Neural crest cell (in vitro differentiated cells): ENCODE measurements at regions not wholly inside any gene's neighbourhood (a gene's known extent, or its start where the extent isn't known, plus 50 kb on each side); places are given as distances from the start of the nearest gene placed in this dataset.

Experiments used
- DNase-seq: peaks from one replicate; pipeline ENCODE4 v3.0.0; 2021; ENCODE audit warnings: low read depth, mixed read lengths, low spot score
- H3K27ac Mint-ChIP-seq: one replicate; pipeline ENCODE4 v1.8.0; 2021; ENCODE audit warnings: mild to moderate bottlenecking, mixed read lengths; ENCODE audit not compliant: unreplicated experiment
- H3K27me3 Mint-ChIP-seq: 2 replicates; pipeline ENCODE4 v1.8.0; 2021; ENCODE audit warnings: low read depth, mild to moderate bottlenecking, mixed read lengths
- H3K36me3 Mint-ChIP-seq: 2 replicates; pipeline ENCODE4 v1.8.0; 2021; ENCODE audit warnings: low read depth, mild to moderate bottlenecking, mixed read lengths
- H3K4me1 Mint-ChIP-seq: 2 replicates; pipeline ENCODE4 v1.8.0; 2021; ENCODE audit warnings: mixed read lengths
- H3K4me3 Mint-ChIP-seq: one replicate; pipeline ENCODE4 v1.8.0; 2021; ENCODE audit warnings: mild to moderate bottlenecking, mixed read lengths
- H3K9me3 Mint-ChIP-seq: 2 replicates; pipeline ENCODE4 v1.8.0; 2021; ENCODE audit warnings: mixed read lengths
- TF ChIP-seq, protein P1 (sequence below): fragments of 200-600 bp; sonication (generic); conservative IDR thresholded peaks from 2 replicates; pipeline ENCODE4 v1.5.0; 2021; ENCODE audit warnings: antibody characterized with exemption, mild to moderate bottlenecking

DNA sequence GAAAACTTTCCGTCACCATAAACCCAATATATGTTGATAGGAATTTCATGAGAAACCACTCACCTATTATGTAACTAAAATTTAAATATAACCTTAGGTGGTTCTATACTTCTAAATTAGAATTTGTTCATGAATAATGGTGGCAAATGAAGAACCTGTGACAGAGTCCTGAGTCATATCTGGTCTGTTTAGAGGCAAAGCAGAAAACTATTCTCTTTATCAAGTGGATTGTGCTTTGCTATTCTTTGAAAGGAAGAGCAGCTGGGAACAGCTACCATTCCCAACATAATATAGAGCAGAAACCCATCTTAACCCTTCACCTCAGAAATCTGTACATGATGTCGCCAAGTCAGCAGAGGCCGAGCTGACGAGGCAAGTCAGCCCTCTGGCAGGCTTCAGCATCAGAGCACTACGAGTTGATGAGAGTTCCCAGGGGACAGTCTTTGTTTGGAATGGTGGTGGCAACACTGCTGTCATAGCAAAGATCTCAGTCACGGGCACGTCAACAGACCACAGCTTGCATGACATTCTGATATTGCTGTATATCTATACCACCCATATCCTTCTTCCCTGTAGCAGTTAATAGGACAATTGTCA is 631.9 kb upstream of the CA10 start:
- H3K36me3 Mint-ChIP-seq = no peaks in the 10 kb centered on the region
- H3K27ac Mint-ChIP-seq = no peak overlapping the region
- no peaks in the 10 kb centered on the region for H3K9me3 Mint-ChIP-seq
- no peak for DNase-seq
- no peaks in the 10 kb centered on the region for H3K27me3 Mint-ChIP-seq
- TF ChIP-seq, protein P1, sequence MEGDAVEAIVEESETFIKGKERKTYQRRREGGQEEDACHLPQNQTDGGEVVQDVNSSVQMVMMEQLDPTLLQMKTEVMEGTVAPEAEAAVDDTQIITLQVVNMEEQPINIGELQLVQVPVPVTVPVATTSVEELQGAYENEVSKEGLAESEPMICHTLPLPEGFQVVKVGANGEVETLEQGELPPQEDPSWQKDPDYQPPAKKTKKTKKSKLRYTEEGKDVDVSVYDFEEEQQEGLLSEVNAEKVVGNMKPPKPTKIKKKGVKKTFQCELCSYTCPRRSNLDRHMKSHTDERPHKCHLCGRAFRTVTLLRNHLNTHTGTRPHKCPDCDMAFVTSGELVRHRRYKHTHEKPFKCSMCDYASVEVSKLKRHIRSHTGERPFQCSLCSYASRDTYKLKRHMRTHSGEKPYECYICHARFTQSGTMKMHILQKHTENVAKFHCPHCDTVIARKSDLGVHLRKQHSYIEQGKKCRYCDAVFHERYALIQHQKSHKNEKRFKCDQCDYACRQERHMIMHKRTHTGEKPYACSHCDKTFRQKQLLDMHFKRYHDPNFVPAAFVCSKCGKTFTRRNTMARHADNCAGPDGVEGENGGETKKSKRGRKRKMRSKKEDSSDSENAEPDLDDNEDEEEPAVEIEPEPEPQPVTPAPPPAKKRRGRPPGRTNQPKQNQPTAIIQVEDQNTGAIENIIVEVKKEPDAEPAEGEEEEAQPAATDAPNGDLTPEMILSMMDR = no peak
- H3K4me1 Mint-ChIP-seq = no peaks in the 10 kb centered on the region
- no peak overlapping the region for H3K4me3 Mint-ChIP-seq

DNA sequence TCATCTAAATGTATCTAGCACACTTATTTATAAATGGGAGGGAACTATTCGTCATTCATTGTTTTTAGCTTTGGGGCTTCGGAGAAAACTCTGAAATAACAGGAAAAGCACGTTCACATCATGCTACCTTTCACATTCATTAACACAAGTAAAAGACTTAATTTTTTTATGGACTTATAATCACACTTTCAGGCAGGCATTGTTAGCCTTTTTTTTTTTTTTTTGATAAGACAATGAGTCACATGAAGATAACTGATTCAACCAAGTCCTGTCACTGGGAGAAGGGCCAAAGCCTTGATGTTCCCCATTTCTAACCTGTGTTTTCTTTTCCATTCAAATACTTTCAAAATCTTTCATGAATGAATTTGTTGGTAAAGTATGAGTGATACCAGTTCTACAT is 631.3 kb upstream of the CA10 start:
- DNase-seq = no peak
- H3K27ac Mint-ChIP-seq = no peak overlapping the region
- no peaks in the 10 kb centered on the region for H3K27me3 Mint-ChIP-seq
- H3K4me3 Mint-ChIP-seq = no peak overlapping the region
- H3K9me3 Mint-ChIP-seq = no peaks in the 10 kb centered on the region
- TF ChIP-seq, protein P1 = no peak
- H3K36me3 Mint-ChIP-seq = no peaks in the 10 kb centered on the region
- no peaks in the 10 kb centered on the region for H3K4me1 Mint-ChIP-seq

DNA sequence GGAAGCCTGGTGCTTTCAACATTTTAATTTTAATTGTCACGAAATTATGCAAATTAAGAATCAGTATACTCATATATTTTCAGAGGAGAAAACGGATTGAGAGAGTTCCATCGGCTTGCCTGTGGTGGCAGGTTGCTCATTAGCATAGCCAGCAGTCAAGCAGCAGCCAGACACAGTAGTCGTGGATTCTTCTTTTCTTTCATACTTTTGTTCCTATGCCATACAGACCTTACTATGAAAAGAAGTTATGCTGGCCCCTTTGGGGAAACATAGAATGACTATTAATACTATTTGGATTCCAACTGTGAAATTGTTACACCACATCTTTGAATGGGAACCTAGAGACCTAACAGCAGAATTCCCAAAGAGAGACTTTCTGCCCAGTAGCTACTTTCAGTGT is 617.7 kb upstream of the CA10 start:
- Mint-ChIP-seq H3K4me1 (peaks cover 24% of the 10 kb centered on the region), H3K27ac (no peak overlapping the region), H3K9me3 (peaks cover 2% of the 10 kb centered on the region), H3K27me3 (no peaks in the 10 kb centered on the region), H3K4me3 (no peak overlapping the region), H3K36me3 (peaks cover 4% of the 10 kb centered on the region)
- no peak for DNase-seq
- TF ChIP-seq, protein P1 = no peak

DNA sequence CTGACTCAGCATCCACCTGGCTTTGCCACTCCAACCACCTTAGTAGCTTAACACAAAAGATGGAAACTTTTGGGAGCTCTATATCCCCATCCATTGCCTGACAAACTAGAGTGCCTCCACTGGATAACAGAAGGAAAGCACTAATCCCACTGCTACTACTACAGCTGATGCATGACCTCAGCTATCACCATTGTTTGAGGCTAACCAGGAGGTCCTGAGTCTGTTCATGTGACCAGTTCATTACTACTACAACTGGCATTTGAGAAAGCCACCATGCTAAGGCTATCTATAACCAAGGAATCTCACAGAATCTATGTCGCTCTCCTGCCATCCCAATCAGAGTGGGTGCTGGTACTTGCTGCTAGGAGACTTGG is 604.3 kb upstream of the CA10 start:
- DNase-seq = no peak
- Mint-ChIP-seq H3K36me3 (no peaks in the 10 kb centered on the region), H3K4me1 (no peaks in the 10 kb centered on the region), H3K4me3 (no peak overlapping the region), H3K9me3 (peaks cover 3% of the 10 kb centered on the region), H3K27ac (no peak overlapping the region), H3K27me3 (no peaks in the 10 kb centered on the region)
- TF ChIP-seq, protein P1 = no peak

DNA sequence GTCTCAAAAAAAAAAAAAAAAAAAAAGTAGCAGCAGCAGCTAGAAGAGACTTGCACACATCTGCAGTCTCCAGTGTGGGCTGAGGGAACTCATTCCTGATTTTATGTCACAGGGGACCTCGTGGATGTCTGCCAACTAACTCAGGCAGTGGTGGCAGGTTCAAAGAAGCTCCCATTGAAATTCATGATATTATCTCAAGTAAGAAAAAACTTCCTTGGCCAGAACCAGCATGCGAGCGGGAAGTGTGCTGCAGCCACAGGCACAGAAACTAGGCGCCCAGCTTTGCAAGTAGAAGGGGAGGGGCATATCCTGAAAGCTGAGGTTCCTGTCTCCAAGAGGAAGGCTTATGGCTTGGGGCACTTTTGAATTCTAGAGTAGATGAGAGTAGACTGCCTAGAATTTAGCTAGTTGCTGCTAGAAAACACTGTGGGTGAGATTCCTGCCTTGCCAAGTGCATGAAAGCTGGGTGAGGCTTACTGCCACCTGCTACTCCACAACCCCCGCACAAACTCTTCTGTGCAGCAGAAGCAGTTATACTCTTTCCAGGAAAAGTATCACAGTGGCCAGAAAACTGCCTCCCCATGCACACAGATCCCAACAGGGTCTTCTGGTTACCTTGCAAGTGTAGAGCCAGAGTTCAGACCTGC is 603.8 kb upstream of the CA10 start:
- no peak for DNase-seq
- Mint-ChIP-seq H3K27me3 (no peaks in the 10 kb centered on the region), H3K4me1 (no peaks in the 10 kb centered on the region), H3K9me3 (peaks cover 3% of the 10 kb centered on the region), H3K4me3 (no peak overlapping the region), H3K27ac (no peak overlapping the region), H3K36me3 (no peaks in the 10 kb centered on the region)
- TF ChIP-seq, protein P1 = no peak
